Hematopoietic multipotent progenitor cell treated with erythropoietin and hydrocortisone succinate and interleukin-3 and kit ligand, for 15 days (in vitro differentiated cells): ENCODE measurements at regions not wholly inside any gene's neighbourhood (a gene's known extent, or its start where the extent isn't known, plus 50 kb on each side); places are given as distances from the start of the nearest gene placed in this dataset.
"Not testable (repeated sequence)": the region's sequence is repeated elsewhere in the genome, so short reads cannot be mapped to it uniquely, and the experiment has no call there.

Experiments used
- DNase-seq: peaks from one replicate; pipeline ENCODE4 v3.0.0-alpha.2; 2015; ENCODE audit warnings: low spot score

DNA sequence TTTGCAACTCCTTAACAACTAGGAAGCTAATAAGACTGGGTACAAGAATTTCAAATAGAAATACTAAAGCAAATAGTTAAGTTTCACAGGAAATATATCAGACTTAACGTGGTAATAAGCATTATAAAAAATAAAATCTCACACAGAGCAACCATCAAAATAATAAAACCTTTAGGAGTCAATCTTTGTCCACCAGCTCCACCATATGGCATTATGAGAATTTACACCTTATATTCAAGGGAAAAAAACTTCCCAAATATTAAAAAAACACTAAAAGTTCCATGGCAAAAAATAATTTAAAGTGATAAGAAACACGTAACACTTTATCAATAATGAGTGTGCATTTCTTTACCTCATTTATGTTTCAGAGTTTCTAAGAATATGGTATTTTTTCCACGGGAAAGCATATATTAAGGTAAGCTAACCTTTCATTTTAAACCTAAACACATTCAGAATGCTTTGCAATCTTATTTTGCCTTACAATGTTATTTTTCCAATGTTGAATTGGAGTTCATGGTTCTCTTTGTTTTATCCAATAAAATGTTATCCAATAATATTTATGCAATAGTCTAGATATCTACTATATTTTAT lies 423.2 kb upstream of the SGCG start:
- no peak for DNase-seq

DNA sequence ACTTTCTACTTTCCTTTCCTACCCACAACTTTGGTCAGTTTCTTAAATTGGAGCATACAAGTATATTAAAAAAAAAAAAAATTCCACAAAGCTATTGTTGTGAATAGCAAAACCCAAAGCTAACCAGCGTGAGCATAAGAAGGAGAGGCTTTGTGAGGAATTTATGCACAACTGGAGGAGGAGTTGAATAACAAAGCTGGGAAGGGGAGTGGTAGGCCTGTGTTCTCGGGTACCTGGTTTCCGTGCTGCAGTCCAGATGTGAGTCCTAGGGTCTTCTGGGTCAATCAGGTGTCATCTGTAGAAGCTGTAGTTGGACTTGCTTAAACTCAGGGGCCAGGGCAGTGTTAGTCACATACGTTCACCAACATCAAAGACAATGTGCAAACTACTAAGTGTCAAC lies 422.5 kb upstream of the SGCG start:
- DNase-seq, result no peak

DNA sequence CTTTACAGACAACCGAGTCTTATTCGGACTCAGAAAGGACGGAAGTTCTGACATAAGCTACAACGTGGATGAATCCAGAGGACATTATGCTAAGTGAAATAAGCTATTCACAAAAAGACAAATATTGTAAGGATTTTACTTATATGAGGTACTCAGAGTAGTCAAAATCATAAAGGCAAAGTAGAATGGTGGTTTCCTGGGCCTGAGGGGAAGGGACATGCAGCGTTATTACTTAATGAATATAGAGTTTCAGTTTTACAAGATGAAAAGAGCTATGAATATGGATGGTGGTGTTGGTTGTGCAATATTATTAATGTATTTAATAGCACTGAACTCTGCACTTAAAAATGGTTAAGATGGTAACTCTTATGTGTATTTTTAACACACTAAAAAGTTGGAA lies 419.1 kb upstream of the SGCG start:
- no peak for DNase-seq

DNA sequence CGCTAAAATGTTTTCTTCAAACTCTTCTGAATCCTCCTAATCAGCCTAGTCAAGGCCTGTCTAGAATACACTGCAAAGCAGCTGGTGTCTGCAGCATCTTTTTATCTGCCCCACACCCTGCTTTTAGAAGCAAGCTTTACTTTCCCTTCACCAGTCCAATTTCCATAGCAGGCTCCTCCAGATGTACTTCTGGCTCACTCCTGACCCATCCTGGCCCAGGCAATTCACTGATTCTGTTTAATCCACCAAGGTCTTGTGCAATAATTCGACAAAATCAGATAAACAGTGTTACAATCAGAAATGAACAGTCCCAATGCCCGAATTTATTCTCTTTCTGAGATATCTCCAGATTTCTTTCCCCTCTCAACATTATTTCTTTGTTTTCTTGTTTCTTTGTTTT lies 415.2 kb upstream of the SGCG start:
- no peak for DNase-seq

DNA sequence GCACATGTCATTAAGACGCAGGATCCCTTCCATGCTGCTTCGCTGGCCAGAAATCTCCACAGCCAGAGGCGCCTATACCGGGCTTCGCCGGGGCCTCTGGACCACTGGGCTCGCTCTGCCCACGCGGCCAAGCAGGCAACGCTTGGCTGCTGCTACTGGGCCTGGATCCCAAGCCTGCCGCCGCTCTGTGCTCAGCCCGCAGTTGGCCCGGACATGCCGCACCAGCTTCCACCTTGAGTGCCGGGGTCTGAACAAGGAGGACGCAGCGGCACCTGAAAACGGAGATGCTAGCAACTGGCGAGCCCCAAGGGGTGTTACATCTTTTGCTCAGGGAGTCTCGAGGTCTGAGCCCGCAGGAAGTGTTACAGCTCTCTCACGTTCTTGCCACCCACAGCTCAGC lies 409.9 kb upstream of the SGCG start:
- no peak for DNase-seq

DNA sequence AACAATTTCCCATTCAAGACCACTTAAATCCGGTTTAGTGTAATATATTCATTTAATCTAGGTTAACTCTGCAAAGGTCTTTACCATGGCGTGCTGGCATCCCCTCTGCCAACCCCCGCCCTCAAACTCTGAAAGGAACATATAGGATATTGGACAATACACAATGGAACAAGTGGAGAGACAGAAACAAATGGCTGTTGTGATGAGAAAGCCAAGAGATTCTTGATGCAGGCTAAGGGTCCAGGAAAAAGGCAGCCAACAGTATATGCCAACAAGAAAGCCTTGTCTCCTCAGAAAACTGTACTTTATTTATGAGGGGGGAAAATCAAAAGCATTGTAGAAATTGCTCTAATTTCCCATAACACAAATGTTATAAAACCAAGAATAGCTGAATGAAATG lies 407.3 kb upstream of the SGCG start:
- DNase-seq, result no peak

DNA sequence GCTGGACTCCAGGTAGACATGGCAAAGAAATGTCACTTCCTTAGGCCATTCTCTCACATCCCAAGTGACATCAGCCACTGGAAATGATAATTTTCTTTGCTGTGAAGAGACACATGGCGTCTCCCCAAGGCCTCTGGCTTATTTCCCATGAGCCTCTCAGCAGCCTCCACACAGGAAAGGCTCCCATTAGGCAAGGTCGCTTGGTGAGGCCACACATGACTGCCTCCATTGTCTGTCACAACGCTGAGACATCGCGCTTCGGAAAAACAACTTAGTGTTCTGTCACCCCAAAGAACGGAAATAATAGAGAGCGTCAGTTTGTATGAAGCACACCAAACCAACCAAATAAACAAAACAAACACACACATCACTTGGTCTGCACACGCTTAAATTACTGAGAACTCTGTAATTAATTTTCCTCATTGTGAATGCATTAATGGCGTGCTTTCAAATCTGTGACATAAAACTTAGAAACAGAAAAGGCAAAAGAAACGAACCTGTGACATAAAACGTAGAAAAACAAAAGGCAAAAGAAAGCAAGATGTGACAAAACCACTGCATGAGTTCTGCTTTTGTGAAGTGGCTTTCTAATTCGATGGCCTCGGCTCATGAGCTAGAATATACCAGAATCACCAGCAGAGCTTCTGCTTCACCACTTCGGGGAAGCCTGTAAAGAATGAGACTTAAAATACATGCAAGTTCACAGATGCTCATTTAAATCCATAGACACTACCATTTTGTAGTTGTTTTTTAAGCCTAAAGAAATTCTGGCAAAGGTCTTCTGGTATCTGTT lies 404.2 kb upstream of the SGCG start:
- no peak for DNase-seq

DNA sequence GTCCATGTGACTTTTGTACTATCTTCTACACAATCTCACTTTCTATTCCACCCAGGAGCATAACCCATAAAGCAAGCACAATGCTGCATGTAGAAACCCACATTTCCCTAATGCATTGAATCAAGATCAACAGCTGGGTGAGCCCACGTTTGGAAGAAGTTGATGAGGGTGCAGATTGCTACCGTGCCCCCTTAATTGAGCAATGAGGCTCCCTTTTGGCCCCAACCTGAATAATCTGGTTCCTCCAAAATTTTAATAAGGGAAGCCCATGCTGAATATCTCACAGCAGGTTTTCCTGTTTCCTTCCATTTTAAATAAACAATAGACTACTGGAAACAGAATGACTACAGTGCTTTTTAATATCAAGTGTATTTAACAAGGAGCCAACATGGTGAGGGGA lies 403.6 kb upstream of the SGCG start:
- DNase-seq, result no peak

DNA sequence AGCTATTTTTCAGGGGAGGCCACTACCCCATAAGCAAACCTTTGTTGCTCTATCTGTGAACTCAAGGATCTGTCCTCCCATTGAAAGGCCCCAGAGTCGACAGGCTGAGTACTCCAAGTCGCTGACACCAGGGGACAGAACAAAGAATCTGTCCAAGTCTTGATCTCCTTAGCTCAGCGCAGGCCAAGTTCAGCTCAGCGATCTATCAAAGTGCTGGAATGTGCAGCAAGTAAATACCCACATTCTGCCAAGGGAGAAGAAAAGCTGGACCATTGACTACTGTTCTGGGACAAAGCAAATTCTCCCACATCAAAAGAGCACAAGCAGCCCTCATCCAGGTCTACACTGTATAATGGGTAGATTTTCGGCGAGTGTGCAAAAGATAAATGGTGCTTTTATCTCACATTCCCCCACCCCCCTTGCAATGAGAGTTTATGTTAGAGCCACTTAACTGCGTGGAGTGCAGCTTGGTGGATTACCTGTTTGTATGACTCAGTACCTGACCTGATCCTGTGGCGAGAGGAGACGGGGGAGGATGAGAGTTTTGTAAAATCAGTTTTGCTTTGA lies 391.7 kb upstream of the SGCG start:
- no peak for DNase-seq

DNA sequence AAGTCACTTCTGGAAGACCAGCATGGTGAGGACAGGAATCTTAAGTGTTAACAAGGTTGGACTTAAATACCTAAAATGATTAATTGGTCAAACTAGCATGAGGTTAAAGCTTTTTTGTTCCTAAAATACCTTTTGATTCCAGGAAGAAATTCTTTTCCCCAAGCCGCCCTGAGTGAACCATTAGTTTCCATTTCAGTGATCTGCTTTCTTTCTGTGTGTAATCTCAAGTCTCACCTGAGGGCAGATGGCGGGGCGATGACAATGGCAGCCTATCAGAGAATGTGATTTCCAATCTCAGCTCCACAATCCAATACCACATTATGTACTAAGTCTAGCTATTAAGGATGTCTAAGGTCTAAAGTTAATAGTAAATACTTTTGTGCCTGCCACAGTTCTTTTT lies 390.9 kb upstream of the SGCG start:
- DNase-seq, result no peak

DNA sequence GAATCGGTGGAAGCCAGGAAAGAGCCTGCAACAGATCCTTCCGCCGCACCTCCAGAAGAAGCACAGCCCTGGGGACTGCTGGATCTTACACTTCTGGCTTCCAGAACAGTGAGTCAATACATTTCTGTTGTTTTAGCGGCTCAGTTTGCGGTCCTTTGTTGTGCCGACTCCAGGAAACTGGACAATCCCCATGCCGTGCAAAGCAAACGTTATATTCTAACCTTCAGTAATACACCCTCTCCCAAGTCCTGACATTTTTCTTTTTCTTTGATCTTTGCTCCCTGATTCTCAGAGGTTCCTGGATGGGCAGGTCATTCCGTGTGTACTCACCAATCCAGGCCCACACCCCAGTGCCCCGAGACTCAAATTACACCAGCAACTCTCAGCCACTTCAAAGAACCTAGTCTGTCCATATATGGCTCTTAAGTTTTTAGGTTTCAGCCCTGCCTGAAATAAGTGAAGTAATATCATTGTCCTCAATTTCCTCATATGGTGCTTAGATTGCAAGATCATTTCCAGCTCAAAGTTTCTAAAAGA lies 387.1 kb upstream of the SGCG start:
- no peak for DNase-seq

DNA sequence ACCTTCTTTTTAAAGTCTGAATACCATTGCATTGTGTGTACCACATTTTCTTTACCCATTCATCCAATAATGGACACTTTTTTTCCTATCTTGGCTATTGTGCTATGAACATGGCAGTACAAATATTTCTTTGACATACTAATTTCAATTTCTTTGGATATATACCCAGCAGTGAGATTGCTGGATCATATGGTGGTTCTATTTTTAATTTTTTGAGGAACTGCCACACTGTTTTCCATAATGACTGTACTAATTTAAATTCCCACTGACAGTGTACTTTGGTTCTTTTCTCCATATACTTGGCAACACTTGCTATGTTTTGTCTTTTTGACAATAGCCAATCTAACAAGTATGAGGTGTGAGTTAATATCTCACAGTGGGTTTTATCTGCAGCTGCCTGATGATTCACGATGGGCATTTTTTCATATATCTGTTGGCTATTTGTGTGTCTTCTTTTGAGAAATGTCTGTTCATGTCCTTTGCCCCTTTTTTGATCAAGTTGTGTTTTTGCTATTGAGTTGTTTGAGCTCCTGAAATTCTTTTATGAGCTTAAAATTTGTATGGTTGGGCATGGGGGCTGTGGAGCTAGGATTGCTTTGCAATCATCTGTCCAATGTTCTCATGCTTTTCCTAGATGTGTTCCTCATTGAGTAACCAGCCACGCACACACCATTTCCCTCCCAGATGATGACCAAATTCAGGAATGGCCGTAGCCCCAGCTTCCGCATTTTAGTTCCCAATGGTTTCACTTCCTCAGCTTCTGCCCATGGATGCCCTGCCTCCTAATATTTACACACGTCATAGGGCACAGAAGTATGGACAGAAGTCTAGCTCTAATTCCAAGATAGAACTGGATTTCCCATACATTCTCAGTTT lies 380.0 kb upstream of the SGCG start:
- DNase-seq, result no peak

DNA sequence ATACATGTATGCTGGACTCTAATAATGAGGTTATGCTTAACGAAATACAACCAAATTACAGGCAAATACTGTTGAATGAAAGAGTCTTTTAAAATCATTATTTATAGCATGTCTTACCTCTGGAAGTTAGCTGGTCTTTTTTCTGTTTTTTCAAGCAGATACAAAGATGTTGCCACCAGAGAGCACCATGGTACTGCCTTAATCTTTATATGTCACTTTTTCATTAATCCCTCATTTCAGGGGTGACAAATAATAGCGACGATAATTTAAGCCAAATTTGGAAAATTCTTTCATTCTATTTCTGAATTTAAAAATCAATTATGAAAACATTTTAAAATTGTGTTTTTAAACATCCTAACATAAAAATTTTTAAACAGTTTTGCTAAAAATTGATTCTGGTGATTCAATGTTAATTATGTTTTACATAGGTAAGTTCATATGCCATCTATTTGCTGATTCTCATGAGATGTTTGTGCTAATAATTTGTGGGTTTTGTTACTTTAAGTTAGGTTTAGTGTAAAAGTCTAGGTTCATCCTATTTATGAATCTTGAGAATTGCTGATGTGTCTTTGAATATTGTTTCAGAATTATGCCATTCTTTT lies 379.3 kb upstream of the SGCG start:
- no peak for DNase-seq

DNA sequence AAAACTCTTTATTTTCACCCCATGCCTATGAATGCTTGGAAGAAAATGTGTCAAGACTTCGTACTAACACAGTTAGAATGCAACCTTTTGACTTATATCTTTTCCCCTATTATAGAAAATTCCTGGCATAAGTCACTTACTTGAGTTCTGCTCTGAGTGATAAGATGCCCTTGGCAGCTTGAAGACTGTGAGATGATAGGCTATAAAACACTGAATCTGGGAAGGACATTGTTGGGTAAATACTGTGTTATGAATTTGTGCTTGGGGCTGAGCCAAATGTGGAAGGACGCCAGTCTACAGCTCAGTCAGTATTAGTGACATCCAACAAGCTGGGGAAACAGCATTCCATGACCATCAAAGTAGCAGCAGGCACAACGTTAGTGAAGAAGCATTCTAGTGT lies 368.0 kb upstream of the SGCG start:
- no peak for DNase-seq

DNA sequence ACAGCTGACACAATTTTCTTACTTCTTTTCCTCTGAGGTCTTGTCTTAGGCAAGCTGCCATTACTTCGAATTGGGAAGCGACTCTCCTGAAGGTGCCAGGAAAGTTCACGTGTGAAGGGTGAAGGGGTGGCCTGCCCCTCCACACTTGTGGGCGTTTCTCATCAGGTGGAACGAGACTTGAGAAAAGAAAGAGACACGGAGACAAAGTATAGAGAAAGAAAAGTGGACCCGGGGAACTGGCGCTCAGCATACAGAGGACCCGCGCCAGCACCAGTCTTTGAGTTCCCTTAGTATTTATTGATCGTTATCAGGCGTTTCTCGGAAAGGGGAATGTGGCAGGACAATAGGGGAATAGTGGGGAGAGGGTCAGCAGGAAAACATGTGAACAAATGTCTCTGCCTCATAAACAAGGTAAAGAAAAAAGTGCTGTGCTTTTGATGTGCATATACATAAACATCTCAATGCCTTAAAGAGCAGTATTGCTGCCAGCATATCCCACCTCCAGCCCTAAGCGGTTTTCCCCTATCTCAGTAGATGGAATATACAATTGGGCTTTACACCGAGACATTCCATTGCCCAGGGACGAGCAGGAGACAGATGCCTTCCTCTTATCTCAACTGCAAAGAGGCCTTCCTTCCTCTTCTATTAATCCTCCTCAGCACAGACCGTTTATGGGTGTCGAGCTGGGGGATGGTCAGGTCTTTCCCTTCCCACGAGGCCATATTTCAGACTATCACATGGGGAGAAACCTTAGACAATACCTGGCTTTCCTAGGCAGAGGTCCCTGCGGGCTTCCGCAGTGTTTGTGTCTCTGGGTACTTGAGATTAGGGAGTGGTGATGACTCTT lies 367.0 kb upstream of the SGCG start:
- DNase-seq, result not testable (repeated sequence)

DNA sequence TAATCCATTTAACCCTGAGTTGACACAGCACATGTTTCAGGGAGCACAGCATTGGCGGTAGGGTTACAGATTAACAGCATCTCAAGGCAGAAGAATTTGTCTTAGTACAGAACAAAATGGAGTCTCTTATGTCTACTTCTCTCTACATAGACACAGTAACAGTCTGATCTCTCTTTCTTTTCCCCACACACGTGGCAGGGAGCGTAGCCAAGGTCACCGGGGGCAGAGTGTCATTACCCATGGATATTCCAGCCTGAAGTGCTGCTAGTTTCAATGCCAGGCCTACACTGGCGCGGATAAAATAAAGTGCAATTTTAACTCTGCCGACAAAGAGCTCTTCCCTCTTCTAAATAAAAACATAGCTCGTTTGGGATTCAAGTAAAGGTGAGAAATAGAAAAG lies 366.3 kb upstream of the SGCG start:
- not testable (repeated sequence) for DNase-seq

DNA sequence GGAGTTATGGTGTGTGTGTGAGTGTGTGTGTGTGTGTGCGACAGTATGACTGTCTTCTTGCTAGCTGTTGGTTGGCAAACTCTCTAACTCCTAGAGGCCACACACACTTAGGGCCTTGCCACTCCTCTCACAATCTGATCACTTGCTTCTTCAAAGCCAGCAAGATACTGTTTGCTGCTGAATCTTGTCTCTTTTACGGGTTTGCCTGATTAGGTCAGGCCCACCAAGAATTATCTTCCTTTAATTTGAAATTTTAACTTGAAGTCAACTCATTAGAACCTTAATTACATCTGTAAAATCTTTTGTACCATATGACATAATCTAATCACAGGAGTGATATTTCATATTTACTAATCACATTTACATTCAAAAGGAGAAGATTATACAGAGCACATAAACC lies 359.2 kb upstream of the SGCG start:
- DNase-seq, result no peak

DNA sequence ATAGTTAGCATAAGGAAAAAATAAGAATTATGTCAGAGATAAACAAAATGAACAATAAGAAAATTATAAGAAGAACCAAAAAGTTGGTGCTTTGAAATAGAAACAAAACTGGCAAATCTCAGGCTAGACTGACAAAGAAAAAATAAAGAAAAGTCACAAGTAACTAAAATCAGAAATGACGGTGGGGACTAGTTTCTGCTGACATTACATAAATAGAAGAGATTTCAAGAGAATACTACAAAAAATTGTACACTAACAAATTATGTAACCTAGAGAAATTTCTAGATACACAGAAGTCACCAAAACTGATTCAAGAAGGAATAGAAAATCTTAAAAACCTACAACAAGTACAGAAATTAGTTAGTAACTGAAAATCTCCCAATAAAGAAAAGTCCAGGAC lies 355.6 kb upstream of the SGCG start:
- no peak for DNase-seq

DNA sequence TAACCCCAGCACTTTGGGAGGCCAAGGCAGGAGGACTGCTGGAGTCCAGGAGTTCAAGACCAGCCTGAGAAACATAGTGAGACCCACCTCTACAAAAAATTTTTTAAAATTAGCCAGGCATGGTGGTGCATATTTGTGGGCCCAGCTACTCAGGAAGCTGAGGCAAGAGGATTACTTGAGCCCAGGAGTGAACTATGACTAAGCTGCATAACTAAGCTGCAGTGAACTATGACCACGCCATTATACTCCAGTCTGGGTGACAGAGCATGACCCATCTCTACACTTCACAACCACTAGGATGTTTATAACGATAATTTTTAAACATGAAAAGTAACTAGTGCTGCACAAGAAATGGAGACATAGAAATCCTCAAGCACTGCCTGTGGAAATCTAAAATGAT lies 352.7 kb upstream of the SGCG start:
- no peak for DNase-seq

DNA sequence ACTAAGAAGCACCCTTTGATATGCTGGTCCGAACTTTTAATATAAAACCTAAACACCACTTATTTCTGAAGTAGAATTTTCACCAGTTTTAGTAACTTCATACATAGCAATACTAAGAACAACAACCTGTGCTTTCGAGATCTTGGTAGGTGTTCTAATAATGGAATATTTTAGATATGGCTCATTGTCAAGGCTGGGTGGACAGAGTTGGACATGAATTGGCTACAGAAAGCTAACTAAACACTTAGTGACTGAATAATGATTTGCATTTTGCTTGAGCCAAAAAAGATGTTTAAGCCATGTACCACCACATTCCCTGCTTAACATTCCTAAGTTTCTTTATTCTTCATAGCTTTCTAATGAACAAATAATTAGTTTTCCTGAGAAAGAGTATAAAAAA lies 344.3 kb upstream of the SGCG start:
- DNase-seq, result no peak

DNA sequence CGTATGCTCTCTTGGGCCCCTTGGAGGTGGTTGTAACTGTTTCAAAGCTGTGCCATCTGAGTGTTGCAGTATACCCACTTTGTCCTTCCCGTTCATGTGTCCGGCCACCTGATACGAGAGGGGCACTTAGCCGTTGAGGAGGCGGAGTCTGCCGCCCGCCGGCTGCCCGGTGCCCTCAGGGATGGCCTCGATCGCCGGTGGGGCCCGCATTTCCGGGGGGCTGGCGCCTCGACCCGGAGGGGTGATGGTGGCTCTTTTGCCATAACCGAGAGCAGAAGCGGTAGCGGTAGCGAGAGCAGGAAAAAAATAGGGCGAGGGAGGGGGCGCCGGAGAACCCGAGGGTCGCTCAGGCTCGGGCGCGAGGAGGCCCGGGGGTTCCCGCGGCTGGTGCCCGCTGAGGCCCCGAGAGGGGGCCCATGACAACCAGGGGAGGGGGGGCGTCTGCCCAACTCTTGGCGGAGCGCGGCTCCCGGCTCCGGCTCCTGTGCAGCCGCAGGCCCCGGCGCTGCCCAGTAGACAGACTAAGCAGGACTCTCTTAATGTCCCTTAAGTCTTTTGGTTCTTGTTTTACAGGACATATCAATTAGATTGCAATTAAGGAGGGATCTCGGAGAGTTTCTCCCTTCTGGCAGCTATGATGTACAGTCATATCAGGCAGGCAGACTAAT lies 342.7 kb upstream of the SGCG start:
- DNase-seq, result no peak
